ENCODE measurements at regions not wholly inside any gene's neighbourhood (a gene's known extent, or its start where the extent isn't known, plus 50 kb on each side); places are given as distances from the start of the nearest gene placed in this dataset.

- no peak for DNase-seq (ENCODE audit: low spot score)
- no peak for TF ChIP-seq CTCF (IDR thresholded peaks at IDR 0.05)
- Mint-ChIP-seq H3K4me1 (ENCODE audit: low read depth) (peaks cover 7% of the 10 kb centered on the region), H3K36me3 (ENCODE audit: low read depth) (no peaks in the 10 kb centered on the region), H3K27ac (ENCODE audit: unreplicated experiment) (no peak overlapping the region), H3K9me3 (ENCODE audit: low read depth) (no peaks in the 10 kb centered on the region), H3K27me3 (ENCODE audit: low read depth) (peaks cover 9% of the 10 kb centered on the region), H3K4me3 (ENCODE audit: unreplicated experiment) (no peak overlapping the region)
Observed at GRCh38 chr4:167787231-167787630, 305.1 kb upstream of the ANXA10 start.

GRCh38 chr4:167802463-167803212, 289.7 kb upstream of the ANXA10 start:
- H3K36me3 Mint-ChIP-seq (ENCODE audit: low read depth), result no peaks in the 10 kb centered on the region
- no peaks in the 10 kb centered on the region for H3K4me1 Mint-ChIP-seq (ENCODE audit: low read depth)
- H3K27me3 Mint-ChIP-seq (ENCODE audit: low read depth), result peaks cover 26% of the 10 kb centered on the region
- H3K27ac Mint-ChIP-seq (ENCODE audit: unreplicated experiment), result no peak overlapping the region
- no peak overlapping the region for H3K4me3 Mint-ChIP-seq (ENCODE audit: unreplicated experiment)
- TF ChIP-seq CTCF (IDR thresholded peaks at IDR 0.05), result no peak
- no peak for DNase-seq (ENCODE audit: low spot score)
- no peaks in the 10 kb centered on the region for H3K9me3 Mint-ChIP-seq (ENCODE audit: low read depth)

GRCh38 chr4:167811958-167812357, 280.4 kb upstream of the ANXA10 start:
- Mint-ChIP-seq H3K4me3 (ENCODE audit: unreplicated experiment) (no peak overlapping the region), H3K27me3 (ENCODE audit: low read depth) (peaks cover 20% of the 10 kb centered on the region), H3K4me1 (ENCODE audit: low read depth) (no peaks in the 10 kb centered on the region), H3K27ac (ENCODE audit: unreplicated experiment) (no peak overlapping the region), H3K9me3 (ENCODE audit: low read depth) (peaks cover 22% of the 10 kb centered on the region), H3K36me3 (ENCODE audit: low read depth) (no peaks in the 10 kb centered on the region)
- TF ChIP-seq CTCF (IDR thresholded peaks at IDR 0.05), result no peak
- no peak for DNase-seq (ENCODE audit: low spot score)

- H3K4me1 Mint-ChIP-seq (ENCODE audit: low read depth), result no peaks in the 10 kb centered on the region
- H3K4me3 Mint-ChIP-seq (ENCODE audit: unreplicated experiment), result no peak overlapping the region
- peaks cover 17% of the 10 kb centered on the region for H3K27me3 Mint-ChIP-seq (ENCODE audit: low read depth)
- DNase-seq (ENCODE audit: low spot score), result no peak
- no peak overlapping the region for H3K27ac Mint-ChIP-seq (ENCODE audit: unreplicated experiment)
- TF ChIP-seq CTCF (IDR thresholded peaks at IDR 0.05), result no peak
- H3K9me3 Mint-ChIP-seq (ENCODE audit: low read depth), result no peaks in the 10 kb centered on the region
- no peaks in the 10 kb centered on the region for H3K36me3 Mint-ChIP-seq (ENCODE audit: low read depth)
Observed at GRCh38 chr4:167826281-167826680, 266.1 kb upstream of the ANXA10 start.

- no peak for TF ChIP-seq CTCF (IDR thresholded peaks at IDR 0.05)
- no peaks in the 10 kb centered on the region for H3K4me1 Mint-ChIP-seq (ENCODE audit: low read depth)
- no peak overlapping the region for H3K4me3 Mint-ChIP-seq (ENCODE audit: unreplicated experiment)
- DNase-seq (ENCODE audit: low spot score), result no peak
- H3K36me3 Mint-ChIP-seq (ENCODE audit: low read depth), result no peaks in the 10 kb centered on the region
- H3K9me3 Mint-ChIP-seq (ENCODE audit: low read depth), result no peaks in the 10 kb centered on the region
- H3K27ac Mint-ChIP-seq (ENCODE audit: unreplicated experiment), result no peak overlapping the region
- peaks cover 10% of the 10 kb centered on the region for H3K27me3 Mint-ChIP-seq (ENCODE audit: low read depth)
Observed at GRCh38 chr4:167831855-167832254, 260.5 kb upstream of the ANXA10 start.
